Fibroblast of skin of abdomen (primary cell): ENCODE measurements at regions not wholly inside any gene's neighbourhood (a gene's known extent, or its start where the extent isn't known, plus 50 kb on each side); places are given as distances from the start of the nearest gene placed in this dataset.
A peak's percentile ranks its signal among the peaks of the same experiment; 100 is the strongest.
"Not testable (repeated sequence)": the region's sequence is repeated elsewhere in the genome, so short reads cannot be mapped to it uniquely, and the experiment has no call there.

Source experiments
- DNase-seq: peaks from one replicate; pipeline ENCODE4 v3.0.0-alpha.2; 2013

DNA sequence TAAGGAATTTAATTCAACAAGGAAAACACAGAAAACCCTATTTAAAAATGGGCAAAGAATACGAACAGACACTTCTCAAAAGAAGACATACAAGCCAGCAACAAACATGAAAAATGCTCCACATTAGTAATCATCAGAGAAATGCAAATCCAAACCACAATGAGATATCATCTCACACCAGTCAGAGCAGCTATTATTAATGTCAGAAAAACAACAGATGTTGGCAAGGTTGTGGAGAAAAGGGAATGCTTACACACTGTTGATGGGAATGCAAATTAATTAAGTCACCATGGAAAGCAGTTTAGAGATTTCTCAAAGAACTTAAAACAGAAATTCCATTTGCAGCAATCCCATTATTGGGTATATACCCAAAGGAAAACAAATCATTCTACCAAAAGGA, 55.2 kb downstream of the GCC1 start:
- DNase-seq, result peak; percentile 11

GRCh38 chr7:127527561-127527960, 57.8 kb downstream of the GCC1 start:
- no peak for DNase-seq

DNA sequence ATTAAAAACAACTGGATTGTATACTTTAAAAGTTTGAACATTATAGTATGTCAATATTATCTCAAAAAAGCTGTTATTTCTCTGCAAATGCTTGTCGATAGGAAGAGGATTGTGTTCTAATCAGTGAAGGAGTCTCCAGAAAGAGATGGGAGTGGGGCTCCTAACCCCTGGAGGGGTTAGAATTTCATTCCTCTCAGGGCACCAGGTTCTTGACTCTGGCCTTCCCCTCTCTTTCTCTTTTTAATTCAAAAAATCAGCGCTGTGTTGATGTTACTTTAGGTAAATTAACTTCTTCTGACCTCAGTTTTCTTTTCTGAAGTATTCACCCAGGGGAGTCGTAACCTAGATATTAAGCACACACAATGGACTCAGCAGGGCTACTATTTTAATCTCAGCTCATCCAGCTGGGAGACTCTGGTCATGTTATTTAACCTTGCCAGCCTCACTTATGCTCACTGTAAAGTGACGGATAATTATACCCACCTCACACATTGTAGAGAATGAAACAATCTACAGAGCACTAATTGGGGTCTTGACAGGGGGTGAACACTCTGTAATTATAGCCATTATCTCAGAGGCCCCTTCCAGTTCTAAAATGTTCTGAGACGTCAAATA, 59.4 kb downstream of the GCC1 start:
- DNase-seq, result no peak

GRCh38 chr7:127516320-127516719, 69.1 kb downstream of the GCC1 start:
- DNase-seq, result no peak

DNA sequence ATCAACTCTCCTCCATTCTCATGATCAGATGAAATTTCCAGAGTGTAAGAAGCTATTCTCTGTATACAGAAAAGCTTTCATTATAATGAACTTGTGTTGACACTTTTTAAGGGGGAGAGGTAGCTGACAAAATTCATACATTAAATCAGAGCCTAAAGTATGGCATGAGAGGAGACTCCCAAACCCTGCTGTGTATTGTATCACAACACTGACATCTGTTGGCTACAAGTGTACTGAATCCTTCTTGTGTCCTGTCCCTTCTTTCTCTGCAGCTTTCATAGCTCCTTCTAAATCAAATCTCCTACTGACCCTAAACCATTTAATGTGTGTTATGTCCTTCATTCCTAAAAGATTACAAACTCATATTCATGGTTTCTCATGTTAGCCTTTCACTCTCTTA, 70.9 kb downstream of the GCC1 start:
- peak; percentile 34 for DNase-seq

DNA sequence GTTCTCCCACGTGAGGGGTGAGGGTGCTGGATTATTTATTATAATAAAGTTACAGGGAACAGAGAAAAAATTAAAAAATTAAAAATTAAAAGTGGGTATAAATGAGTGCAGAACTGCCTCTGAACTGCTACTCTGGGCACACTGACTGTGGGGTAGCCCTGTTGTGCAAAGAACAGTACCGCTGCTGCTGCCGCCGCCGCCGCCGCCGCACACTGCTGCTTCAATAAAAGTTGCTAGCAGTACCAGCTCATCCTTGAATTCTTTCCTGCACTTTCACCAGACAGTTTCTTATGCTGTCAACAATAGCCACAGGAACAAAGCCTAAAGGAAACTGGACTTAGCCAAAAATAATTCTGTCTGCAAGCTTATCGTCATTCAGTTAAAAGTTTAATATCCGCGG, 72.1 kb downstream of the GCC1 start:
- no peak for DNase-seq

GRCh38 chr7:127512663-127513062, 72.7 kb downstream of the GCC1 start:
- DNase-seq, result no peak

GRCh38 chr7:127504715-127505114, 80.7 kb downstream of the GCC1 start:
- DNase-seq, result peak; percentile 6

DNA sequence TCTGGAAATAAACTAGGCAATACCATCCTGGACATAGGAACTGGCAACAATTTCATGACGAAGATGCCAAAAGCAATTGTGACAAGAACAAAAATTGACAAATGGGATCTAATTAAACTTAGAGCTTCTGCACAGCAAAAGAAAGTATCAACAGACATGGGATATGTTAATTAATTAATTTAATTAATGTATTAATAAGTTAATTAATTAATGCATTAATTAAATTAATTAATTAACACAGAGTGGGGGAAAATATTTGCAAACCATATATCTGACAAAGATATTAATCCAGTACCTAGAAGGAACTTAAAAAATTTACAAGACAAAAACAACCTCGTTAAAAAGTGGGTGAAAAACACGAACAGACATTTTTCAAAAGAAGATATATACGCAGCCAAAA, 83.6 kb downstream of the GCC1 start:
- no peak for DNase-seq

- DNase-seq, result no peak
These were observed 94.9 kb upstream of the ZNF800 start for GRCh38 chr7:127487381-127487780.

GRCh38 chr7:127486654-127487053, 94.1 kb upstream of the ZNF800 start:
- DNase-seq, result no peak

DNA sequence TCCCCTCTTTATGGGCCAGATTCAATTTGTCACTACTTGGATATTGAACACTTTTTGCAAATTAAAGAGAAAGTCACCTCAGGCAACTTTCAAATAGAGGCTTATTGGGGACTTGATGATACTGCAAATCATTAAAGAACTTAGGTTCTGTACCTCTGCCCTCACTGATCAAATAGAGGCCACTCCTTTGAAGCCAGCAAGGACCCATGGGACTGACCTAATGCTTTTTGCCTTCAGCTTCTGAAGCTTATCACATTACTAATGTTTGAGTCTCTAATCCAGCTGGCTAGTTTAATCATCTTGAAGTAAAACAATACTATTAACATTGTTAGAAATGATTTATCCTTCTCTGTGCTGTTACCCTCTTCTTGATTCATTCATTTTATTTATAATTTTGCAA, 93.0 kb upstream of the ZNF800 start:
- no peak for DNase-seq

- no peak for DNase-seq
These were observed 92.4 kb upstream of the ZNF800 start for GRCh38 chr7:127484954-127485353.

DNA sequence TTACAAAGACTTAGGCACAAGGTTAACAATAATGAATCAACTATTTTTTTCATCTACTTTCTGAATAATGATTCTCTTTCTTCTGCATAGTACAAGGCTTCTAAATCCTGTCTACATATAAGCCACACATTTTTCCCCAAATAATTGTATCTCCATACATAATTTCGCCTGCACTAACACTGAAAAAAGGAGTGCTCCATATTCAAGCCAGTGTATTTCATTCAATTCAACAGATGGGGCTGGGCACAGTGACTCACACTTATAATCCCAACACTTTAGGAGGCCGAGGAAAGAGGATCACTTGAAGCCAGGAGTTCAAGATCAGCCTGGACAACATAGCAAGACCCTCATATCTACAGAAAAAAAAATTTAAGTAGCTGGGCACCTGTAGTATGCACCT, 86.0 kb upstream of the ZNF800 start:
- no peak for DNase-seq

- DNase-seq, result no peak
These were observed 85.5 kb upstream of the ZNF800 start for GRCh38 chr7:127478024-127478355.

GRCh38 chr7:127477295-127478023, 85.0 kb upstream of the ZNF800 start:
- DNase-seq, result no peak

DNA sequence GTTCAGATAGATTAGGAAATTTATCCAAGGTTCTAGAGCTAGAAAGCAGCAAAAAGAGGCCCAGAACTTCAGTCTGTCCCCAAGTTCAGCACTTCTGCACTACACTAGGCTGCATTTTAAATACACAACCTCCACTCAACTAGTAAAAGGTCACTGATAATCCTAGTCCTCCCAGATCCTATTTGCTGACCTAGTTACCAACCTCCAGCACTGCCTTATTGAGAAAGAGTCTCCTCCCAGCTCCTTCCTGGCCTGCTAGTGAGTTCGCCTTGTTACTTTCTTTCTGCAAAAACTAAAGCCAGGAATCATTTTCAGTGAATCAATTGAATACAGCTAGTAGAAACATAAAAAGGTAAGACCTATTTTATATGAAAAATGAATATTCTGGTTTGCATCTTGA, 84.1 kb upstream of the ZNF800 start:
- DNase-seq, result no peak

DNA sequence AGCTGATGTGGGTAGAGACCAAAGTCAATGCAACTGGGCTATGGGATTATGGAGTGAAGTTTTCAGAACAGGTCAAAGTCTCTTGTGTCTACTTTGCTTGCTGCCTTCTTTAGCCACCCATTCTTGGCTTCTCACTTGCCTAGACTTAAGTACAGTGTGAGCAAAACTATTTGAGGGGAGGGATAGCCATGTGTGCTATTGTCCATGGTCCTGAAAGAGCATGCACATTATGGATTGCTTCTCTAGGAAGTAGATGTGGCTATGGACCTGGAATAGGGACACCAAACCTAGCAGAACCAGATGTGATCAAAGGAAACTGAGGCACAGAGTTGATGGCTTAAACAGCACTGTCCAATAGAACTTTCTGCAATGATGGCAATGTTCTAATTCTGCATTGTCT, 81.9 kb upstream of the ZNF800 start:
- DNase-seq, result peak; percentile 2

- DNase-seq, result no peak
These were observed 80.9 kb upstream of the ZNF800 start for GRCh38 chr7:127473409-127473808.

- DNase-seq, result no peak
These were observed 67.6 kb upstream of the ZNF800 start for GRCh38 chr7:127460077-127460476.

GRCh38 chr7:127451258-127451657, 58.8 kb upstream of the ZNF800 start:
- DNase-seq, result not testable (repeated sequence)

DNA sequence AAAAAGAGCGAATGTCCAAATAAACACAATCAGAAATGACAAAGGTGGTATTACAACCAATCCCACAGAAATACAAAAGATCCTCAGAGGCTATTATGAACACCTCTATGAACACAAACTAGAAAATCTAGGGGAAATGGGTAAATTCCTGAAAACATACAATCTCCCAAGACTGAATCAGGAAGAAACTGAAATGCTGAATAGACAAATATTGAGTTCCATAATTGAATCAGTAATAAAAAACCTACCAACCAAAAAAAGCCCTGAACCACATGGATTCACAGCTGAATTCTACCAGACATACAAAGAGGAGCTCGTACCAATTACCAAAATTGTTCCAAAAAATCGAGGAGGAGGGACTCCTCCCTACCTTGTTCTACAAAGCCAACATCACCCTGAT, 56.1 kb upstream of the ZNF800 start:
- DNase-seq, result no peak

- DNase-seq, result peak; percentile 46
These were observed 54.9 kb upstream of the ZNF800 start for GRCh38 chr7:127447326-127447945.

DNA sequence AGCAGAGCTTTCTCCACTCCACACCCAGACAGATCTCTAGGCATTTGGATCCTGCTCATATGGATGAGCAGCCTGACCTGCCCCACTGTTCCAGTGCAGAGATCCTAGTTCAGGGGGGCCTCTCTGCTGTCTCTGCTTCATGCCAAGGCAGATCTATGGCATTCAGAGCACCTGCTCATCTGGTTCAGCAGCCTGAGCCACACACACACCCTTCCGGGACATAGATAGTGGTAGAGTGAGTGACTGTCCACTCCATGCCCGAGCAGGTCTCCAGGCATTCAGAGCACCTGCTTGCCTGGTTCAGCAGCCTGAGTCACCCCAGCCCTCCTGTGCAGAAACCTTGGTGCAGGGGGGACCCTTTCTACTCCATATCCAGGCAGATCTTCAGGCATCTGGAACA, 54.3 kb upstream of the ZNF800 start:
- no peak for DNase-seq
